ENCODE measurements at regions not wholly inside any gene's neighbourhood (a gene's known extent, or its start where the extent isn't known, plus 50 kb on each side); places are given as distances from the start of the nearest gene placed in this dataset.

- no peaks in the 10 kb centered on the region for H3K4me1 ChIP-seq (ENCODE audit: control insufficient read depth in 2 of 2, insufficient read depth in 2 of 2, low read length in 1 of 2)
- no peaks in the 10 kb centered on the region for H3K36me3 ChIP-seq (ENCODE audit: control insufficient read depth in 2 of 2, insufficient read depth in 2 of 2, low read length in 1 of 2)
- peaks cover 0 to 6% of the 10 kb centered on the region in 2 donors for H3K9me3 ChIP-seq (ENCODE audit: control insufficient read depth in 2 of 2, insufficient read depth in 1 of 2, low read depth in 1 of 2, low read length in 1 of 2)
- WGBS, 2 donors = 75 to 81% methylated on average over 9 of the region's 9 CpGs
- H3K27ac ChIP-seq (ENCODE audit: low read depth in 2 of 2, low read length in 1 of 2) = no peak overlapping the region
- no peaks in the 10 kb centered on the region for H3K27me3 ChIP-seq (ENCODE audit: control insufficient read depth in 1 of 2, insufficient read depth in 2 of 2, low read length in 2 of 2)
- H3K4me3 ChIP-seq (ENCODE audit: low read depth in 1 of 2, low read length in 2 of 2) = no peak overlapping the region
Observed at GRCh38 chr2:104752504-104752903, 101.4 kb upstream of the POU3F3 start.

DNA sequence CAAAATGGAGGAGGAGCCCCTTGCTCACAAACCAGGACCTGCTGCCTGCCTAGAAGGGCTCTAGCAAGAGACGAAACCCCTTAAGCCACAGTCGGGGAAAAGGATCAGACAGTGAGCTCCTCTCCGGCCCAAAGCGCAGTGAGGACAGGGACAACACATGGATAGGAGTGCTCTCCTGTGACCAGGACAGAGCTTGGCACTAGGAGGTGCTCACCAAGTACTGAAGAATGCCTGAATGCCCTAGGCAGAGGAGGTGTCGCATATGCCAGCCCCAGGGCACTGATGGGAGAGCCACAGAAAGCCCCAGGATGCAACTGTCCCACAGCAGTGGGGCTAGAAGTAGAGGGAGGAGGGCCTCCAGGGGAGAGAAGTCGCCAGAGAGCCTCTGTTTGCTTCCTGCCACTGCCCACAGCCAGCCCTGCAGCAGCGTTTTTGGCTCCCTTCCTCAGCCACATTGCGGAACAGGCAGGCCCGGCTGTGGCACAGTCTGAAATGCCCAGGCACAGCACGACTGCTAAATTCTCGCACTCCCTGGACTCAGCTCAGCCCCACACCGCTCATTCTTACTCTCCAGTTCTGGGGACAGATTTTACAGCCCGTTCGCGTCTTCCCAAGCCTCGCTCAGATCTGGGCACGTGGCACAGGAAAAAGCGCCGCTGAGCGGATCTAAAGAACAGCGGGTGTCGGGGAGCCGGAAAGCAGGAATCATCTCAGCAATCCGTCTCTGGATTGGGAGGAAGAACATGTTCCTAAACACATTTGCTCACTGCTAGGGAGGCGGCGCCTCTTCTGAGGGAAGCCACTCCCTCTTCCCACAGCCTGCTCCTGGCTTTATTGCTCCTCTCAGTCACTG is 98.7 kb upstream of the POU3F3 start:
- 76 to 80% methylated on average over 26 of the region's 26 CpGs for WGBS, 2 donors
- Histone ChIP-seq H3K36me3 (ENCODE audit: control insufficient read depth in 2 of 2, insufficient read depth in 2 of 2, low read length in 1 of 2) (no peaks in the 10 kb centered on the region), H3K4me1 (ENCODE audit: control insufficient read depth in 2 of 2, insufficient read depth in 2 of 2, low read length in 1 of 2) (no peaks in the 10 kb centered on the region), H3K4me3 (ENCODE audit: low read depth in 1 of 2, low read length in 2 of 2) (no peak overlapping the region), H3K9me3 (ENCODE audit: control insufficient read depth in 2 of 2, insufficient read depth in 1 of 2, low read depth in 1 of 2, low read length in 1 of 2) (peaks cover 0 to 6% of the 10 kb centered on the region in 2 donors), H3K27me3 (ENCODE audit: control insufficient read depth in 1 of 2, insufficient read depth in 2 of 2, low read length in 2 of 2) (no peaks in the 10 kb centered on the region), H3K27ac (ENCODE audit: low read depth in 2 of 2, low read length in 1 of 2) (no peak overlapping the region)

DNA sequence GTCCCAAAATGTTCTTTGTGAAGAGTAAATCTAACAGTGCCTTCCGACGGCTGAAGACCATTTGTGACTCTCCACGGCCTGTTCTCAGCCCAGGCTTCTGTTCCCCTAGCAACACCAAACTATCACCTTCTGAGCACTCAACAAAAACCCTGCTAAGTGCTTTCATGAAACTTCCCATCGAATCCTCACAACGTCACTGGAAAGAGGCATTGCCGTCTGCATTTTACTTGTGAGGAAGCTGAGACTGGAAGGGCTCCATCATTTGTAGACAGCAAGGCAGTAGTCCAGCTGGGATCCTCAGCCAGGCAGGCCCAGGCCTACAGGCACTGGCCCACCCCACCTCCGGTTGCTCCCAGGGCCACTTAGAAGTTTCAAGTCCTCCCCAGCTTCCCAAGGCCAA is 97.8 kb upstream of the POU3F3 start:
- no peak overlapping the region for H3K27ac ChIP-seq (ENCODE audit: low read depth in 2 of 2, low read length in 1 of 2)
- H3K36me3 ChIP-seq (ENCODE audit: control insufficient read depth in 2 of 2, insufficient read depth in 2 of 2, low read length in 1 of 2) = no peaks in the 10 kb centered on the region
- H3K27me3 ChIP-seq (ENCODE audit: control insufficient read depth in 1 of 2, insufficient read depth in 2 of 2, low read length in 2 of 2) = no peaks in the 10 kb centered on the region
- H3K4me1 ChIP-seq (ENCODE audit: control insufficient read depth in 2 of 2, insufficient read depth in 2 of 2, low read length in 1 of 2) = no peaks in the 10 kb centered on the region
- H3K9me3 ChIP-seq (ENCODE audit: control insufficient read depth in 2 of 2, insufficient read depth in 1 of 2, low read depth in 1 of 2, low read length in 1 of 2) = peaks cover 0 to 6% of the 10 kb centered on the region in 2 donors
- WGBS, 2 donors = 89 to 93% methylated on average over 7 of the region's 7 CpGs
- no peak overlapping the region for H3K4me3 ChIP-seq (ENCODE audit: low read depth in 1 of 2, low read length in 2 of 2)

- H3K4me1 ChIP-seq (ENCODE audit: control insufficient read depth in 2 of 2, insufficient read depth in 2 of 2, low read length in 1 of 2) = no peaks in the 10 kb centered on the region
- H3K4me3 ChIP-seq (ENCODE audit: low read depth in 1 of 2, low read length in 2 of 2) = no peak overlapping the region
- peaks cover 0 to 6% of the 10 kb centered on the region in 2 donors for H3K9me3 ChIP-seq (ENCODE audit: control insufficient read depth in 2 of 2, insufficient read depth in 1 of 2, low read depth in 1 of 2, low read length in 1 of 2)
- no peaks in the 10 kb centered on the region for H3K36me3 ChIP-seq (ENCODE audit: control insufficient read depth in 2 of 2, insufficient read depth in 2 of 2, low read length in 1 of 2)
- no peaks in the 10 kb centered on the region for H3K27me3 ChIP-seq (ENCODE audit: control insufficient read depth in 1 of 2, insufficient read depth in 2 of 2, low read length in 2 of 2)
- 77 to 84% methylated on average over 5 of the region's 5 CpGs for WGBS, 2 donors
- no peak overlapping the region for H3K27ac ChIP-seq (ENCODE audit: low read depth in 2 of 2, low read length in 1 of 2)
Observed at GRCh38 chr2:104757056-104757455, 96.9 kb upstream of the POU3F3 start.

- Histone ChIP-seq H3K9me3 (ENCODE audit: control insufficient read depth in 2 of 2, insufficient read depth in 1 of 2, low read depth in 1 of 2, low read length in 1 of 2) (peaks cover 0 to 6% of the 10 kb centered on the region in 2 donors), H3K4me1 (ENCODE audit: control insufficient read depth in 2 of 2, insufficient read depth in 2 of 2, low read length in 1 of 2) (no peaks in the 10 kb centered on the region), H3K27me3 (ENCODE audit: control insufficient read depth in 1 of 2, insufficient read depth in 2 of 2, low read length in 2 of 2) (no peaks in the 10 kb centered on the region), H3K36me3 (ENCODE audit: control insufficient read depth in 2 of 2, insufficient read depth in 2 of 2, low read length in 1 of 2) (no peaks in the 10 kb centered on the region), H3K27ac (ENCODE audit: low read depth in 2 of 2, low read length in 1 of 2) (no peak overlapping the region), H3K4me3 (ENCODE audit: low read depth in 1 of 2, low read length in 2 of 2) (no peak overlapping the region)
- WGBS, 2 donors = 10 to 17% methylated on average over 9 of the region's 9 CpGs
Observed at GRCh38 chr2:104758199-104758620, 95.7 kb upstream of the POU3F3 start.

GRCh38 chr2:104762031-104762430 is 91.9 kb upstream of the POU3F3 start:
- Histone ChIP-seq H3K4me1 (ENCODE audit: control insufficient read depth in 2 of 2, insufficient read depth in 2 of 2, low read length in 1 of 2) (no peaks in the 10 kb centered on the region), H3K4me3 (ENCODE audit: low read depth in 1 of 2, low read length in 2 of 2) (no peak overlapping the region), H3K36me3 (ENCODE audit: control insufficient read depth in 2 of 2, insufficient read depth in 2 of 2, low read length in 1 of 2) (no peaks in the 10 kb centered on the region), H3K27me3 (ENCODE audit: control insufficient read depth in 1 of 2, insufficient read depth in 2 of 2, low read length in 2 of 2) (no peaks in the 10 kb centered on the region), H3K27ac (ENCODE audit: low read depth in 2 of 2, low read length in 1 of 2) (no peak overlapping the region), H3K9me3 (ENCODE audit: control insufficient read depth in 2 of 2, insufficient read depth in 1 of 2, low read depth in 1 of 2, low read length in 1 of 2) (no peaks in the 10 kb centered on the region)
- 73 to 82% methylated on average over 8 of the region's 8 CpGs for WGBS, 2 donors

DNA sequence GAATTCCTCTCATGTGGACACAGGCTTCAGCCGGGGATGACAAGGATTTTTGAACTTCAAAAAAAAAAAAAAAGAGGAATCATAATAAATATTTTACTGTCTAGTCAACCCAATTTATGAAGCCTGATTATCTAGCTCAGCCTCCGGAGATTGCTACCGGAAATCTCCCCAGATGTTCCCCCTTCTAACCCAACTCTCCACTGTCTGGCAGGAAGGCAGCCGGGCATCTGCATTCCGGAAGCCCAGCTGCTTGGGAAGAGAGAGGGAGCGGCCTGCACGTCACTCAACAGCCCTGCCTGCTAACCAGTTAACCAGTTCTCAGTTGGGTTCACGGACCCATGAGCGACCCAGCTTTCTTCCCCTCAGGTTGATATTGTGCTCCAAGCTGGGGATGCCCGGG is 87.2 kb upstream of the POU3F3 start:
- Histone ChIP-seq H3K27ac (ENCODE audit: low read depth in 2 of 2, low read length in 1 of 2) (no peak overlapping the region), H3K4me3 (ENCODE audit: low read depth in 1 of 2, low read length in 2 of 2) (no peak overlapping the region), H3K27me3 (ENCODE audit: control insufficient read depth in 1 of 2, insufficient read depth in 2 of 2, low read length in 2 of 2) (no peaks in the 10 kb centered on the region), H3K4me1 (ENCODE audit: control insufficient read depth in 2 of 2, insufficient read depth in 2 of 2, low read length in 1 of 2) (no peaks in the 10 kb centered on the region), H3K36me3 (ENCODE audit: control insufficient read depth in 2 of 2, insufficient read depth in 2 of 2, low read length in 1 of 2) (no peaks in the 10 kb centered on the region), H3K9me3 (ENCODE audit: control insufficient read depth in 2 of 2, insufficient read depth in 1 of 2, low read depth in 1 of 2, low read length in 1 of 2) (peaks cover 0 to 1% of the 10 kb centered on the region in 2 donors)
- WGBS, 2 donors = 60 to 67% methylated on average over 10 of the region's 10 CpGs

- 52 to 61% methylated on average over 3 of the region's 3 CpGs for whole genome bisulfite sequencing, 2 donors
- no peaks in the 10 kb centered on the region for H3K4me1 ChIP-seq (ENCODE audit: control insufficient read depth in 2 of 2, insufficient read depth in 2 of 2, low read length in 1 of 2)
- no peak overlapping the region for H3K4me3 ChIP-seq (ENCODE audit: low read depth in 1 of 2, low read length in 2 of 2)
- peaks cover 0 to 1% of the 10 kb centered on the region in 2 donors for H3K9me3 ChIP-seq (ENCODE audit: control insufficient read depth in 2 of 2, insufficient read depth in 1 of 2, low read depth in 1 of 2, low read length in 1 of 2)
- H3K27me3 ChIP-seq (ENCODE audit: control insufficient read depth in 1 of 2, insufficient read depth in 2 of 2, low read length in 2 of 2) = no peaks in the 10 kb centered on the region
- H3K36me3 ChIP-seq (ENCODE audit: control insufficient read depth in 2 of 2, insufficient read depth in 2 of 2, low read length in 1 of 2) = no peaks in the 10 kb centered on the region
- H3K27ac ChIP-seq (ENCODE audit: low read depth in 2 of 2, low read length in 1 of 2) = no peak overlapping the region
Observed at GRCh38 chr2:104768694-104769093, 85.2 kb upstream of the POU3F3 start.

- no peaks in the 10 kb centered on the region for H3K36me3 ChIP-seq (ENCODE audit: control insufficient read depth in 2 of 2, insufficient read depth in 2 of 2, low read length in 1 of 2)
- WGBS, 2 donors = 91 to 94% methylated on average over 1 of the region's 1 CpG
- H3K4me1 ChIP-seq (ENCODE audit: control insufficient read depth in 2 of 2, insufficient read depth in 2 of 2, low read length in 1 of 2) = no peaks in the 10 kb centered on the region
- H3K27me3 ChIP-seq (ENCODE audit: control insufficient read depth in 1 of 2, insufficient read depth in 2 of 2, low read length in 2 of 2) = no peaks in the 10 kb centered on the region
- H3K4me3 ChIP-seq (ENCODE audit: low read depth in 1 of 2, low read length in 2 of 2) = no peak overlapping the region
- no peak overlapping the region for H3K27ac ChIP-seq (ENCODE audit: low read depth in 2 of 2, low read length in 1 of 2)
- peaks cover 0 to 1% of the 10 kb centered on the region in 2 donors for H3K9me3 ChIP-seq (ENCODE audit: control insufficient read depth in 2 of 2, insufficient read depth in 1 of 2, low read depth in 1 of 2, low read length in 1 of 2)
Observed at GRCh38 chr2:104769096-104769495, 84.8 kb upstream of the POU3F3 start.

DNA sequence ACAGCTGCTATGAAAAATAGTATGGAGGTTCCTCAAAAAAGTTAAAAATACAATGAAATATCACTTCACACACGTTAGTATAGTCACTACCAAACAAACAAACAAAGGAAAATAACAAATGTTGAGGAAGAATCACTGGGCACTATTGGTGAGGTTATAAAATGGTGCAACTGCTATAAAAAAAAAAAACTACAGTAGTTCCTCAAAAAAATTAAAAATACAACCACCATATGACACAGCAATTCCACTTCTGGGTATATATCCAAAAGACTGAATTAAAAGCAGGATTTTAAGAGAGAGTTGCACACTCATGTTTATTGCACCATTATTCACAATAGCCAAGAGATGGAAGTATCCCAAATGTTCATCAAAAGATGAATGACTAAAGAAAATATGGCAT is 80.9 kb upstream of the POU3F3 start:
- Histone ChIP-seq H3K4me3 (ENCODE audit: low read depth in 1 of 2, low read length in 2 of 2) (no peak overlapping the region), H3K27me3 (ENCODE audit: control insufficient read depth in 1 of 2, insufficient read depth in 2 of 2, low read length in 2 of 2) (no peaks in the 10 kb centered on the region), H3K9me3 (ENCODE audit: control insufficient read depth in 2 of 2, insufficient read depth in 1 of 2, low read depth in 1 of 2, low read length in 1 of 2) (peaks cover 0 to 1% of the 10 kb centered on the region in 2 donors), H3K27ac (ENCODE audit: low read depth in 2 of 2, low read length in 1 of 2) (no peak overlapping the region), H3K36me3 (ENCODE audit: control insufficient read depth in 2 of 2, insufficient read depth in 2 of 2, low read length in 1 of 2) (no peaks in the 10 kb centered on the region), H3K4me1 (ENCODE audit: control insufficient read depth in 2 of 2, insufficient read depth in 2 of 2, low read length in 1 of 2) (no peaks in the 10 kb centered on the region)
- WGBS, 2 donors = 23 to 29% methylated on average over 1 of the region's 1 CpG
